Stimulated activated CD4-positive, alpha-beta T cell treated with anti-CD3 and anti-CD28 coated beads, Interleukin-4, amount 100 ng/mL, for 24 hours (primary cell): ENCODE measurements at regions not wholly inside any gene's neighbourhood (a gene's known extent, or its start where the extent isn't known, plus 50 kb on each side); places are given as distances from the start of the nearest gene placed in this dataset.

Experiments
- DNase-seq: peaks from one replicate; pipeline ENCODE4 v3.0.0-alpha.2; 2020

DNA sequence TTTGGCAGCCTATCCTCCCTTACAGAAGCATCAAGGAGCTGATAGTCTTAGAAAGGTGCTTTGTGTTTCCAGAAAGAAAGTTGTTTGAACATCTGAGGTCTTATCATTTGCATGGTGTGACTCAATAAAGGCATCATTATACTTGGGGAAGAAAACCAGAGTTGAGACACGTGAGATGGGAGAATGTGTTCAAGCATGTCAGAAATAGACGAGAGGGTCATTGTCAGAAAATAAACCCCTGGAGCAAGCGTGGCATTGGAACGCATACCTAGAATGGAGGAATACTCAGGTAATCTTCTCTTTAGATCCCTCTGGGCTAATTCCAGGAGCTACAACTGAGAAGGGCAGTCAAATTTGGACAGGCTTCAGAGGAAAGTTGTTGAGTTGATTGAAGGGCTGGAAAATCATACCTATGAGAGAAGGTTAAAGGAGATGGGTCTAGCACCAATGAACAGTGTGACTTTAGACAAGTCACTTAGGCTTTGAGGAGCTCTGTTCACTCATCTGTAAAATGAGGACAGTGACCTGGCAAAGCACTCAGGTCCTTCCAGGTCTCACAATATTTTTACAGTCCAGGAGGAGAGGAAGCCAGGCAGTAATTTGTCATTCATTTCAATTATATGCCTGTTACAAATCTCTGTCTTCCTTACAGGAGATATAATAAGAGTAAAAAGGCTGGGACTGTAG lies 101.3 kb upstream of the C1orf21 start:
- no peak for DNase-seq

DNA sequence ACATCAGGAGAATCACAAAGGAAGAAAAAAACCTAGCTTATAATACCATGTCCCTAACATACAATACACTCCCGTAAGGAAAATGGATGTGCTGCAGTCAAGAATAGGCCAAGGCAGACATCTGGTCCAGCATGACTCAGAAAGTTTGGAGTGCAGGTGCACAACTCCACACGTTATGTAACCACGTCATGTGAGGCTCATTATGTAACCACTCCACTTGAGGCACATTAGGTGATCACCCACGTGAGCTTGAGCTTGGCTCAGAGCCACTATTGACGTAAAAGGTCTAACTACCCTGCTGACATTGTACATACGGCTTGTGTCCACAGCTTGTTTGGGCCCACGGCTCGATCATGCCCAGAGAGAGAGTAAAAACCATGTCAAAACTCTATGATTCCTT lies 99.8 kb upstream of the C1orf21 start:
- no peak for DNase-seq

DNA sequence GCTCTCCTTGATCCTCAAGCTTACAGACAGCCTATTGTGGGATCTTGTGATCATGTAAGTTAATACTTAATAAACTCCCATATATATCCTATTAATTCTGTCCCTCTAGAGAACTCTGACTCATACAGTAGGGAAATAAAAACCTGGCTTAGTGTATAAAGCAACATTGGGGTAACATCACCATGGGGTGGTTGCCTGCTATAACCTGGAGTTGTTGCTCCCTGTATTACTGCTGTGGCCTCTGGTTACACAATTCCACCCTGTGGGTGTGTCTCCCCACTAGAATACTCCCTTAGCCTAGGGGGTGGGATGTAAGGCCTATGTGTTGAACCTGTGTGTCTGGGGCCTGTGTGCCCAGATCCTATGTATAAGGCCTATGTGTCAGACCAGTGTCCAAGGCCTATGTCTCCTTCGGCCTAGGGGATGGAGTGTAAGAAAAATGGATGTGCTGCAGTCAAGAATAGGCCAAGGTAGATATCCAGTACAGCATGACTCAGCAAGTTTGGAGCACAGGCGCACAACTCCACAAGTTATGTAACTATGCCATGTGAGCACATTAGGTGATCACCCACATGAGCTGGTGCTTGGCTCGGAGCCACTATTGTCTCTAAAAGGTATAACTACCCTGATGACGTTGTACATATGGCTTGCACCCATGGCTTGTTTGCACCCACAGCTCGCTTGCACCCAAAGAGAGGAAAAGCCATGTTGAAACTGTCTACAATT lies 96.8 kb upstream of the C1orf21 start:
- no peak for DNase-seq

DNA sequence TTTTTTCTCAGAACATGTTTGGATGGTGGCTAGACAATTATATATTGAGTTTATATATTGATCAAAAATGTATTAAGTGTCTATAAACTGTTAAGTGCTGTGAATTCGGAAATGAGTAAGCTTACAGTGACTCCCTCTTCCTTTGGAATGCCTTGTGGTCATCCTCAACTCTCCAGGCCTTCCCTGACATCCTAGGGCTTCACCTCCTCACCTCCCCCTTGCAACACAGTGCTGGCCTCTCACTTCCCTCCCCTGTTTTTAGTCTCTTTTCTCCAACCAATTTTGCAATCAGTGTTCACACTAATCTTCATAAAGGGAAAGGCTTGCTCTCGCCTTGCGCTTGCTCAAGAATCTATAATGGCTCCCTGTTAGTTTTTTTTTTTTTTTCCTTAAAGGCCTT lies 95.1 kb upstream of the C1orf21 start:
- no peak for DNase-seq

DNA sequence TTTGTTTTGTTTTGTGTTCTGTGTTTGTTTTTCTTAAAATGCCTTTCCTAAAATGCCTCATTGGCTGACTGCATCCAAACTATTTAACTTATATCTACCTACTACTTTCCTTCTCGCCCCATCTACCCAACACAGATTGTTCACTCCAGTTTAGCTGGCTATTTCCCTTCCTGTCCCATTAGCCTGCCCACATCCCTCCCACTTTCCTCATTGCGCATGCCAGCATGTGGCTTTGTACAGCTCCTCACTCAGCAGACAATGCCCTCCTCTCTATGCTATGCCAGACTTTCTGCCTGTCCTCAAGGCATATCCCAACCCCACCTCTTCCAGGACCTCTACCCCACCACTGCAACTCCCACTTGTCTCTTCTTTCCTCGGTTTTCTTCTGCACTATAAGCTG lies 94.7 kb upstream of the C1orf21 start:
- DNase-seq, result no peak

DNA sequence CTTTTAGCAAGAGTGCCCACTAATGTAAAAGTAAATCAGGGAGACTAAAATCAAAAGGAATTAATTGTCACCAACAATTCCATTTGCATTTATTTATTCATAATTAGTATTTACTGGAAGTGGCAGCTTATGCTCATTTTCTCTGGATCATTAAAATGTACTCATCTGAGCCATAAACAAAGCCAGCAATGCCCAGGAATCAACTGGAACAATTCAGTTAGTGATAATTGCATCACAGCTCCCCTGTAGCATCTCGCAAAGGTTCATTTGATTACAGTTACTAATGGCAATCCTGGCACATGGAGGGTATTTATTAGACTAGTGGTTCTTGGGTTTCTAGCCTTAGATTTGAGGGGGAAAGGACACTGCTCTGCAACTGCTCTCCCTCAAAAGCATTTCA lies 92.7 kb upstream of the C1orf21 start:
- DNase-seq, result no peak

DNA sequence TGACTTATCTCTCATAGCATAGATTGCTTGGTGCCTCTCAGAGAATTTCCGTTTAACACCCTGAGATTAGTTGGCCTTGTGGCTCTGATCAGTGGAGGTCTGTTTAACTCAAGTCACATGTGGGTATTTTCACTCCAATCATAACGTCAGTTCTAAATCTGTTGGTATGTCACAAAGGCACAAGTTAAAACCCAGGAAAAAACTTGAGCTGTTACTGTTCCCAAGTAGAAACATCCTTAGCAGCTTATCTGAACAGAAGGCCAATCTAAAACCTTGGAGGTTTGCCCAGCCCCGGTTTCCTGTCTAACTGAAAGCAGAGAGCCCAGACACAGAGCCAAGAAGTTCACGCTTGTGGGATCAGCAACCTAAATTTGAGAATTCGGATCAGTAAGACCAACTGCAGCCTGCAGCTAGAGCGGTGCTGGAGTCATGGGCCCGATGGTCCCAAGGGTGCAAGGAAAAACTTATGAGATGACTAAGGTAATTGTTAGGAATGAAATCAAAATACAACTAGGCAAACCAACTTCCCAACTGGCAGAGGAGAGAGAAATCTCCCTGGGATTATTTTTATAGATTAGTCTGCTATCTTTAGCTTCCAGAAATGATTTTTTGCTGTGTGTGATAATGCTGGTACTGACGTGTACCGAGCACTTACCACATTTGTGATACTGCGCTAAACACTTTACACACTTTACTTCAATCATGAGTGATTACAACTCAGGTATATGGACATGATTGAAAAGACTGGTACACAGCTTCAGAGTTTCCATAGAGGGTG lies 90.2 kb upstream of the C1orf21 start:
- no peak for DNase-seq

DNA sequence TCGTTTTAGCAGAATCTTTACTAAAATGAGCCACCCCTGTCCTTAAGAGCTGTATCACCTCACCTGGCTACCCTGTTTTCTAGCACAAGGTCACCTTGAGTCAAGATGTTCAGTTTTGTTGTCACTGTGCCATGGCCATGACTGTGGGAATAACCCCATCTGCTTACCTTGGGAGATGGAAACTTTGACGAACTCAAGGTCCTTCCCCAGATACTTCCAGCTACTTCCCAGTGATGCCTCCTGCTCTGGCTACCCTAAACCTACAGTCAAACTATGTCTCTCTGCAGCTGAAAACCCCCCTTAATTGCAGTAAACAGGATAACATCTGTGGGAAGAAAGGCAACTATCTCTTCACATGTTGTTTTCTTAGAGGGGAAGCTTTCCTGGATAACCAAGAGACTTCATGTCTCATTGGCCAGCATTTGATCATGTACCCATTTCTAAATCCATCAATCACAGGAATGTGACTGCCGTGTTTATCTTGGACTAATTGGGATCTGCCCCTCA lies 89.5 kb upstream of the C1orf21 start:
- DNase-seq, result no peak

DNA sequence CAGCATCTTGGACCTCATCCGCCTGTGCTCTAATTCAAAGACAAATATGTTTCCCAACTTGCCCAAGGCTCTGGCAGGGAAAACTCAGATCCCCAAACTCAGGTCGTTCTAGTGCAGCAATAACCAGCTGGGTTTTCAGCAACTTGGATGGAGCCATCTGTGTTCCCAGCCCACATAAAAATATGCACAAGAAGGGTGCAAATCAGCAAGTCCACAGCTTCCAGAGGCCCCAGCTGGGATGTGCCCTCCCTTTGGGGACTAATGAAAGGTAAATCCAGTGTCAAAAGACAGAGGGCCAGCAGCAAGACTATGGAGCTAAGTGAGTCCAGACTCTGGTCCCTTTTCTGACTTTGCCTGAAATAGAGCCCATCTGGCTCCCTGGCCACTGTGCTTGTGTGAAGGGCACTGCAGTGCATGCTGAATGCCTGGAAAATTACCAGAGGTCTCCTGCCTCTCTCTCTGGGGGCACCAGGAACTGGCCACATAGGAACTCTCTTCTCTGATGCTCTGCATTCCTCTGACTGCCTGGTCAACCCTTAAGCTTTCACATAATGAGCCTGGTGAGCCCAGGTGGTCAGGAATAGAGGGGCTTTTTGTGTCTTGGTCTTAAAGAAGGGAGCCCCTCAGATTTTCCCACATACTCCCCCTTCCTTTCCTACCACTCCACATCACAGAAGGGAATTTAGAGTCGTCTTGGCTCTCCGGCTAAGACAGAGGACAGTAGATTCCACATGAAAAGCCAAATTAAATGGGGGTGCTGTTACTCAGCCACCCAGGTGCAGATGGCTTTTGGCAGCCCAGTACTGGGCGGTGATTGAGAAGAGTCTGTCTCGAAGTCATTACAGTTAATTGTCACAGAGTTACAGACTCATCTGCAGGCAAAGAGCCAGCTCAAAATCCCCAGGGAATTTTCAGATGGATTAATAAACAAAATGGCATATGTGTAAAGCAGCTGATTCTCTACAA lies 88.1 kb upstream of the C1orf21 start:
- DNase-seq, result no peak

DNA sequence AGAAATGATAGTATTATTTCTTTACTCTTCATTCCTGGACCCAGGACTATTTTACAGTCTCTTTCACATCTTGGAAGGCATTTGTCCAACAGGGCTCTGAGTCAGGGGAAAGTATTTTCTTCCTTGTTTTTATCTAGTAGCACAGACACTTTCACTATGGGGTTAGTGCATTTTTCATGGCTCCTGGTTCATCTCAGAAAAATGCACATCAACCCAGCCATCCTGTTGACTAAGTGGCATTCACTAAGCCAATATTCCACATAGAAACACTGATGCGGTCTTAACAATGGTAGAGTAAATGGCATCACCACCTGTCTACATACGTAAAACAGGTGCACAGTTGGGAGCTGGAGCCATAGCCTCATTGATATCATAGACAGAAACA lies 87.4 kb upstream of the C1orf21 start:
- DNase-seq, result no peak

DNA sequence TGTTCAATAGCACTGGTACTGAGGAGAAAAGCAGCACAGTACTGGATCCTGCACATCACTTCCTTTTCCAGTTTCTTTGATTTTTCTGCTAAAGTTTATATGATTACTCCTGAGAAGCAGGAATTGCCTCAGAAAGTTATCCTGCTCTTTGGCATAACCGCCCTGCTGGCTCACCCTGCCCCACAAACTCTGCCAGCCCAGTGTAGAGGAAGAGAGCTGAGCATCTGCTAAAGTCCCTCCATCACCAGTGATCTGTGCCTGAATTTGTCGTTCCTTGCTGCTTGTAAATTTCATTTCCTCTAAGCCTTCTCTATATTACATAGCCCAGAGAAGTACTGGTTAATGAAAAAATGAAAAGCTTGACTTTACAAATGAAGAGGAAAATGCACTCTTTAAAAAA lies 87.0 kb upstream of the C1orf21 start:
- no peak for DNase-seq

DNA sequence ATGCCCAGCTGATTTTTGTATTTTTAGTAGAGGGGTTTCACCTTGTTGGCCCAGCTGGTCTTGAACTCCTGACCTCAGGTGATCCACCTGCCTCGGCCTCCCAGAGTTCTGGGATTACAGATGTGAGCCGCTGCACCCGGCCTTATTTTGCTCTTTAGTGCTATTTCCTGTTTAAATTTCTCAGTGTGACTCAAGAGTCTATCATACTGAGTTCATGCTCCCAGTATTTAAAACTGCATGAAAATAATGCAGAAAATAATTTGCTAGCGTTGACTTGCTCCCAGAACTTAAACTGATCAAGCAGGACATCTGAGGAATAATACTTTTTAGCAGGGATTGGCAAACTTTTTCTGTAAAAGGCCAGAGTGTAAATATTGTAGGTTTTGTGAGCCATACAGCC lies 86.4 kb upstream of the C1orf21 start:
- no peak for DNase-seq

DNA sequence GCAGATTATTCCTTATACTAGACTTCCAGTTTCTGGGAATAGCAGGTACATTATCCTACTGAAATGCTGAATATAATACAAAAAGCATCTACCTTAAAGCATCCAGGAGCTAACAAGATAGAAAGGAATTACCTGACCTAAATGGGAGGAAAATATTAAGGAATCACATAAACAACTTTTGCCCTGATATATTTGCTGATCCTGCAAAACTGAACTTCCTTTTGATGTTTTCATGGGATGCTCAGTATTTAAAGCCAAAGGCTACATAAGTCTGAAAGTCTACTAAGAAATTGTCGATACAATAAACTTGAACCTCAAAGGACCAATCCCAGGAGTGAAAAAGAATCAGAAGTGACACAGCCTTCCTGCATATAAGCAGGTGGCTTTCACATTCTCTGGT lies 85.6 kb upstream of the C1orf21 start:
- DNase-seq, result no peak

DNA sequence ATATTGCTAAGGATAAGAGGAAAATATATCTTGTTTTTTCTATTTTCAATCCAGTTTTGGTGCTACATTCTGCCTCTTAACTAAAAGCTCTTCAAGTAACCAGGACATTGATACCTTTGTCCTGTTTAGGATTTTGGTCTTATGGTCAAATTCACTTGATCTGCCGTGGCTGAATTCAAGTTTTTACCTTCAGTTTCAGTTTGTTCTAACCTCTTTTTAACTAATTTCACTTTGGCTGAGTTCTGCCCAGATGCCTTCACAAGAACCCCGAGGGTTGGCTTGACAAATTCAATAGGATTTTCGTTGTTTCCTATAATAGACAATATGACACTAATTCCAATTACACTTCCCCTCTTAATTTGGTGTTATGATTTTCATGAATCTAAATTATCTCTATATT lies 84.5 kb upstream of the C1orf21 start:
- DNase-seq, result no peak

DNA sequence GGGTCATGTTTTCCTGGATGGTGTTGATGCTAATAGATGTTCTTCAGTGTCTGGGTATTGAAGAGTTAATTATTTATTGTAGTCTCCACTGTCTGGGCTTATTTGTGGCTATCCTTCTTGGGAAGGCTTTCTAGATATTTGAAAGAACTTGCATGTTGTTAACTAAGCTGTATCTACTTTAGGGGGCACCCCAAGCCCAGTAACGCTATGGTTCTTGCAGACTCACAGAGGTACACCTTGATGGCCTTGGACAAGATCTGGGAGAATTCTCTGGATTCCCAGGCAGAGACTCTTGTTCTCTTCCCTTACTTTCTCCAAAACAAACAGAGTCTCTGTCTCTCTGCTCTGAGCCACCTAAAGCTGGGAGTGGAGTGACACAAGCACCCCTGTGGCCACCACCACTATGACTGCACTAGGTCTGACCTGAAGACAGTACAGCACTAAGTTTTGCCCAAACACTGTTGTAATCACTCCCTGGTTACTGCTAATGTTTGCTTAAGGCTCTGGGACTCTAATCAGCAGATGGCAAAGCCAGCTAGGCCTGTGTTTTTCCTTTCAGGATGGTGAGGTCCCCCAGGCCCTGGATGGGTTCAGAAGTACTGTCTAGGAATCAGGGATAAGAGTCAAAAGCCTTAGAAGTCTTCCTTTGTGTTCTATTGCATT lies 76.5 kb upstream of the C1orf21 start:
- no peak for DNase-seq

DNA sequence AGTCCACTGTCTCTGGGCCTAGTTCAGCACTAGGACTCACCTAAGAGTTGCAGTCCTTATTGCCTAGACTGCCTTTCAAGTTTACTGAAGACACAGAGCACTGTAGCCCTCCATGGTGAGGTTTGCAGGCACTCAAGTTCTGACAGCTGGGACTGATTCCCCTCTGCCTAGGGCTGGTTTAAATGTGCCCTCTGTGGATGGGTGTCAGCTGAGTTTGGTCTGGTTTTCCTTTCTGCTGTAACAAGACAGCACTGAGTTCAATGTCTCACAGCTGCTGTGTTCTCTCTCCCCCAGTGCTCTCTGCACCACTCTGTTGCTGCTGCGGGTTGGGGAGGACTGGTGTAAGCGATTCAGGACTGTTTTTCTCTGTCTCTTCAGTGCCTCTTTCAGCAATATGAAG lies 75.2 kb upstream of the C1orf21 start:
- no peak for DNase-seq

DNA sequence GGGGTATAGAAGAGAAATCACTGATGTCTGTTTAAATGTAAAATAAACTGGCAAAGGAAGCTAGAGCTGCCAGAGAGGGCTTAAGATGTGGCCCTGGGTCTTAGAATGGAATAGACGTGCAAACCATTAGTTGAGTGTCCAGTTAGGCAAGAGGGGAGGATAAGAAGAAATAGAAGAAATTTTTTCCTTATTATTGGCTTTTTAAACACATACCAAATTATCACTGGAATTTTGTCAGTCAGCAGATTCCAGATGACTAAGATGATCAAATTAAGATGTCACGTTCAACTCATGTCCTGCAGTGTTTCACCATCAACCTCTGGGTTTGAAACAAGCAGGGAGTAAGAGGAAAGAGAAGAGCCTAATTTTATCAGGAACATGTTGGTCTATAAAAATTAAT lies 71.6 kb upstream of the C1orf21 start:
- DNase-seq, result no peak

DNA sequence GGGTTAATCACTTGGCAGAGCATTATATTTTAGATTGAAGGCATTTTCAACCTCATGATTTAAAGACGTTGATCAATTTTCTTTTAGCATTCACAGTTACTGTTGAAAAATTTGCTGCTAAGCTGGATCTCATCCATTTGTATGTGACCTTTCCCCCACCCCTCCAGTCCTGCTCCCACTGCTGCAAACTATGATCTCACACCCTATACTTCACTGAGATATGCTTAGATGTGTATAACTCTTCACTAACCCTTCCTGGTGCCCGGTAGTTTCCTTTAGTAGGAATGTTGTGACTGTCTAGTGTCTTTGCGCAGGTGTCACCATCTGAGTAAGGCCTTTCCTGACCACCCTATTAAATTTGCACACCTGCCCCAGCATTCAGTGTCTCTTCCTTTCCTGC lies 67.0 kb upstream of the C1orf21 start:
- no peak for DNase-seq

DNA sequence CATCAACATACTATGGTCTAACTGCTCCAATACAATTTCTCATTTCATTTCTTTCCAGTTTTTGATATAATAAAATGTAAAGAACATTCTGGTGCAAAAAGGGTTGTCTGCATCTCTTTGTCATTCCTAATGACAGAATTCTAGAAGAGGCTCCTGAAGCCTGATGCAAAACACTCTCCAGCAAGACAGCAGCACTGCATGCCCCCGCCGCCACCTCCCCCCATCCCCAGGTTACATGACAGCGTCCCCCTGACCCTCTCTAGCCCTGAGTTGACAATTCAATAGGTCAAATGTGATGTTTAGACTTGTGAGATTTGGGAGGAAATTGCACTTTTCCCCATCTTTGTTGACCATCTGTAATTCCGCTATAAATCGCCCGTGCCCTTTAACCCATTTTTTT lies 64.6 kb upstream of the C1orf21 start:
- DNase-seq, result no peak

DNA sequence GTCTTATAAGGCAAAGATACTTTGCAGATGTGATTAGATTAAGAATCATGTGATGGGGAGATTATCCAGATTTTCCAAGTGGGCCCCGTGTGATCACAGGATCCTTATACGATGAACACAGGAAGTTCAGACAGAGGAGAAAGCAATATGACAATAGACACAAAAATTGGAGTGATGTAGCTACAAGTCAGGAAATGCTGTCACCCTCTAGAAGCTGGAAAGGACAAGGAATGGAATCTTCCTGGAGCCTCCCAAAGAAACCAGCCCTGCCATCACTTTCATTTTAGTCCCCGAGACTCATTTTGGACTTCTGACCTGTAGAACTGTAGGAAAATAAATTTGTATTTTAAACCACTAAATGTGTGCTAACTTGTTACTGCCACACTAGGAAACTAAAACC lies 61.9 kb upstream of the C1orf21 start:
- DNase-seq, result no peak

DNA sequence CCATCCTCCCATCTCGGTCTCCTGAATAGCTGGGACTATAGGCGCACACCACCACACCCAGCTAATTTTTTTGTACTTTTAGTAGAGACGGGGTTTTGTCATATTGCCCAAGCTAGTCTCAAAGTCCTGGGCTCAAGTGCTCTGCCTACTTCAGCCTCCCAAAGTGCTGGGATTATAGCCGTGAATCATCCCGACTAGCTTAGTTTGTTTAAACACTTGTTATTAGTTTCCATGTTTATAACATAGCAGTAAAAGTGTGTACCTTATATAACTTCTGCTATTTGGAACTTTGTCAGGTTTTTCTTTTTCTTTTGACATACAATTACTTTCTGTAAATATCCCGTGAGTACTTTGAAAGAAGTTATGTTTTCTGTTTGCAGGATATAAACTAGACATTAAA lies 60.6 kb upstream of the C1orf21 start:
- DNase-seq, result no peak

DNA sequence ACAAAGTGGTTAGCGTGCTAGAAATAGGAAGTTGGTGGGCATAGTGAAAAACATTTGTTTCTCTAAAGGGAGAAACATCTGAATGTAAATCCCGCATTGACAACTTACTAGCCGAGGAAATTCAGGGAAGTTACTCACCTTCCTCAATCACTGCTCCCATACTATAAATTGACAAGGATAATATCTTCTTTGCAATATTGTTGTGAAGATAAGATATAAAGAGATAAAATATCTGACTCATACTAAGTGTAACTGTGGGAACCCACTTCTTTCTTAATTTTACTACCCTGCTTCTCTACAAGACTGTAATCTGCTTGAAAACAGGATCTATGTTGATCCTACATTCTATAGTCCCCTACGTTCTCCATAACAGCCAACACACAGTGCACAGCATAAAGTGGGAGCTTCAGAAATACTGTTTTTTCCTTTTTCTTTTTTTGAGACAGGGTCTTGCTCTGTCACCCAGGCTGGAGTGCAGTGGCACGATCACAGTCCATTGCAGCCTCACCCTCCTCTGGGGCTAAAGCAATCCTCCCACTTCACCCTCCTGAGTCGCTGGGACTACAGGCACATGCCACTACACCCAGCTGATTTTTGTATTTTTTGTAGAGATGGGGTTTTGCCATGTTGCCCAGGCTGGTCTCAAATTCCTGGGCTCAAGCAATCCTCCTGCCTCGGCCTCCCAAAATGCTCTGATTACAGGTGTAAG lies 57.4 kb upstream of the C1orf21 start:
- DNase-seq, result no peak
